T-cell (primary cell): ENCODE measurements at regions not wholly inside any gene's neighbourhood (a gene's known extent, or its start where the extent isn't known, plus 50 kb on each side); places are given as distances from the start of the nearest gene placed in this dataset.

Experiments
- ATAC-seq, 4 experiments: fragments of 200-7000 bp in 3 of 4; fragments of 150-1000 bp in 1 of 4; cut with Tn5 transposase; replicated peaks in 1 of 4; 1 replicate in 3 of 4; 2 replicates in 1 of 4; pipeline ENCODE4 v1.10.0; 2021; ENCODE audit warnings: moderate library complexity in 3 of 4, mild to moderate bottlenecking in 2 of 4, moderate number of reproducible peaks in 1 of 4
- CTCF ChIA-PET, 2 donors: fragments of 300-600 bp; sonication (Branson Sonifier 250); formaldehyde crosslinking; loops; one replicate each; lab custom pipeline; 2022; ENCODE audit warnings: antibody characterized with exemption in 2 of 2; lab: Charles Lee
- POLR2A ChIA-PET, 2 donors: fragments of 300-600 bp; sonication (Branson Sonifier 250); formaldehyde crosslinking; loops; one replicate each; lab custom pipeline; 2022; ENCODE audit warnings: antibody characterized with exemption in 2 of 2; lab: Charles Lee
- DNase-seq, 35 experiments: peaks; one replicate each; pipeline versions ENCODE4 v3.0.0 to v3.0.0-alpha.2; 2013 to 2023
- H3K27ac ChIP-seq: one replicate; pipeline ENCODE4 v1.5.1; 2013; ENCODE audit warnings: low read length
- H3K27me3 ChIP-seq, 2 experiments: replicated peaks in 1 of 2; 1 replicate in 1 of 2; 2 replicates in 1 of 2; pipeline versions ENCODE4 v1.6.1 to v1.7.0; 2013; ENCODE audit warnings: low read length in 1 of 2, mixed read lengths in 1 of 2; ENCODE audit not compliant: control insufficient read depth in 2 of 2, insufficient read depth in 2 of 2; ENCODE audit errors: extremely low read depth in 1 of 2
- H3K36me3 ChIP-seq, 2 donors: 1 replicate in 1 of 2; 2 replicates in 1 of 2; pipeline versions ENCODE4 v1.6.1 to v1.7.0; 2013; ENCODE audit warnings: low read length in 1 of 2; ENCODE audit not compliant: control insufficient read depth in 2 of 2, insufficient read depth in 1 of 2; ENCODE audit errors: extremely low read depth in 1 of 2
- H3K4me1 ChIP-seq, 2 experiments: 1 replicate in 1 of 2; 2 replicates in 1 of 2; pipeline versions ENCODE4 v1.6.1 to v1.7.0; 2013; ENCODE audit warnings: low read length in 2 of 2, mixed read lengths in 1 of 2; ENCODE audit not compliant: insufficient read depth in 2 of 2, control insufficient read depth in 1 of 2; ENCODE audit errors: extremely low read depth in 1 of 2
- H3K4me3 ChIP-seq, 2 donors: 1 replicate in 1 of 2; 2 replicates in 1 of 2; pipeline versions ENCODE4 v1.5.1 to v1.7.0; 2013; ENCODE audit warnings: mild to moderate bottlenecking in 2 of 2, low read length in 1 of 2, moderate library complexity in 1 of 2; ENCODE audit not compliant: control insufficient read depth in 1 of 2; ENCODE audit errors: extremely low read depth in 1 of 2
- H3K9me3 ChIP-seq: 2 replicates; pipeline ENCODE4 v1.7.0; 2013
- H3K27ac Mint-ChIP-seq, 2 donors: one replicate each; pipeline ENCODE4 v1.8.0; 2020 to 2021; ENCODE audit warnings: mild to moderate bottlenecking in 2 of 2, mixed read lengths in 2 of 2
- H3K27me3 Mint-ChIP-seq, 2 donors: one replicate each; pipeline ENCODE4 v1.8.0; 2021 to 2022; ENCODE audit warnings: mixed read lengths in 2 of 2
- H3K36me3 Mint-ChIP-seq: one replicate; pipeline ENCODE4 v1.8.0; 2021; ENCODE audit warnings: mixed read lengths
- H3K4me1 Mint-ChIP-seq, 3 donors: one replicate each; pipeline ENCODE4 v1.8.0; 2020 to 2022; ENCODE audit warnings: mixed read lengths in 3 of 3, mild to moderate bottlenecking in 1 of 3
- H3K4me3 Mint-ChIP-seq, 3 donors: one replicate each; pipeline ENCODE4 v1.8.0; 2020 to 2022; ENCODE audit warnings: mild to moderate bottlenecking in 3 of 3, mixed read lengths in 3 of 3, moderate library complexity in 3 of 3
- H3K9me3 Mint-ChIP-seq, 3 donors: one replicate each; pipeline ENCODE4 v1.8.0; 2020 to 2022; ENCODE audit warnings: mixed read lengths in 3 of 3
- WGBS: methylation state at CpG from one replicate; pipeline ENCODE4 v1.1.5; 2013; ENCODE audit warnings: missing lambda C conversion rate; ENCODE audit not compliant: insufficient coverage; 5-methylcytosine and 5-hydroxymethylcytosine counted together

GRCh38 chr17:70752966-70753467 is 583.7 kb downstream of the KCNJ2 start:
- ATAC-seq (no peak), DNase-seq (no peak)
- peaks cover 0 to 2% (median 2%) of the 10 kb centered on the region in 3 donors for H3K9me3 Mint-ChIP-seq
- H3K27ac Mint-ChIP-seq, result no peak overlapping the region
- Histone ChIP-seq H3K27me3 (no peaks in the 10 kb centered on the region), H3K4me3 (no peak overlapping the region), H3K27ac (no peak overlapping the region), H3K9me3 (no peaks in the 10 kb centered on the region), H3K4me1 (no peaks in the 10 kb centered on the region), H3K36me3 (no peaks in the 10 kb centered on the region)
- ChIA-PET POLR2A (no interaction called here), CTCF (no interaction called here)
- H3K4me3 Mint-ChIP-seq, result no peak overlapping the region
- WGBS, result 100% methylated on average over 1 of the region's 1 CpG
- H3K4me1 Mint-ChIP-seq, result no peaks in the 10 kb centered on the region
- no peaks in the 10 kb centered on the region for H3K27me3 Mint-ChIP-seq
- H3K36me3 Mint-ChIP-seq, result no peaks in the 10 kb centered on the region

DNA sequence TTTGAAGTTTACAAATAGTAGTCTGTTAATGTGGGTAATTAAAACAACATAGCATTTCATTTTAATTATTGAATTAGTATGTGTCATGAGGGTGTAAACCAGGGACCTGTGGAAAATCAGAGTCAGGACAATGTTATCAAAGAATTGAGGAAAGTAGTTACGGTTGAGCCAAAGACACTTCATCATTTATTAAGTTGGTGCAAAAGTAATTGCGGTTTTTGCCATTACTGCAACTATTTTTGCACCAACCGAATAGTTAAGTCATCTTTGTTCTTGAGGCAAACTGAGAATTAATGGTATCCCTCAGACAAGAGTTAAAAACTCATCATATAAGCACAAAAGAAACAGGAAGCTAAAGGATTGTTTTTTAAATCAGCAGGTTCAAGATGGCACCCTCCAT is 593.7 kb downstream of the KCNJ2 start:
- ATAC-seq, result no peak
- Histone ChIP-seq H3K27me3 (no peaks in the 10 kb centered on the region), H3K36me3 (no peaks in the 10 kb centered on the region), H3K4me3 (no peak overlapping the region), H3K9me3 (no peaks in the 10 kb centered on the region), H3K4me1 (no peaks in the 10 kb centered on the region), H3K27ac (no peak overlapping the region)
- ChIA-PET POLR2A (no interaction called here), CTCF (no interaction called here)
- Mint-ChIP-seq H3K27ac (no peak overlapping the region), H3K9me3 (no peaks in the 10 kb centered on the region), H3K27me3 (no peaks in the 10 kb centered on the region), H3K36me3 (no peaks in the 10 kb centered on the region), H3K4me1 (no peaks in the 10 kb centered on the region), H3K4me3 (no peak overlapping the region)
- no CpG with 5 or more reads among the region's 3 CpGs for WGBS
- DNase-seq, result no peak

DNA sequence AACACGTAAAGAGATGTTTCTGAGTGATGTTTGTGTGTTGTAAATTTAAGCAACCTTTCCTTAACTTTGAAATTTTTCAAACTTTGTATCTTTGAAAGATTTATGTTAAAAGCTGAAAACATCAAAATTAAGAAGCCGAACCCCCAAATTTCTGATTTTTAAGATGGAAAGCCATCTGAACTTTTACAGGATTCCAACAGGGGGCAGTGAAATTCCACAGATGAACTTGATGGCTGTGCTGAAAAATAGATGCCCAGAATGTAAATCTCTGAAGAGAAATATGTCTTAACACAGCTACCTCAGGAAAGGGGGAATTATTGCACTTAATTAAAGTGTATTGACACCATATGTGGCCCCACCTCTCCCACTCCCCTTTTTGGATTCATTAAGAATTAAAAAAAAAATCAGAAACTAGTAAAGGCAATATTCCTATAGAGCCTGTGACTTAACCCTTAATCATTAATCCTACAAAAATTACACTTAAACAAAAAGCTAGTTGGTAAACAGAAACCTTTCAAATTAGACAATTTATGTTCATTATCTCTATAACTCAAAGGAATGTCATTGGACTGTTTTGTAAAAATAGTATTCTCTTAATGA is 597.9 kb downstream of the KCNJ2 start:
- Histone ChIP-seq H3K27ac (no peak overlapping the region), H3K27me3 (no peaks in the 10 kb centered on the region), H3K4me3 (no peak overlapping the region), H3K9me3 (no peaks in the 10 kb centered on the region), H3K36me3 (no peaks in the 10 kb centered on the region), H3K4me1 (no peaks in the 10 kb centered on the region)
- 50% methylated on average over 1 of the region's 2 CpGs for WGBS
- no peak overlapping the region for H3K27ac Mint-ChIP-seq
- no peaks in the 10 kb centered on the region for H3K27me3 Mint-ChIP-seq
- POLR2A ChIA-PET, result no interaction called here
- no peak for ATAC-seq
- no peaks in the 10 kb centered on the region for H3K4me1 Mint-ChIP-seq
- no peak overlapping the region for H3K4me3 Mint-ChIP-seq
- DNase-seq, result no peak
- CTCF ChIA-PET, result no interaction called here
- no peaks in the 10 kb centered on the region for H3K36me3 Mint-ChIP-seq
- no peaks in the 10 kb centered on the region for H3K9me3 Mint-ChIP-seq

DNA sequence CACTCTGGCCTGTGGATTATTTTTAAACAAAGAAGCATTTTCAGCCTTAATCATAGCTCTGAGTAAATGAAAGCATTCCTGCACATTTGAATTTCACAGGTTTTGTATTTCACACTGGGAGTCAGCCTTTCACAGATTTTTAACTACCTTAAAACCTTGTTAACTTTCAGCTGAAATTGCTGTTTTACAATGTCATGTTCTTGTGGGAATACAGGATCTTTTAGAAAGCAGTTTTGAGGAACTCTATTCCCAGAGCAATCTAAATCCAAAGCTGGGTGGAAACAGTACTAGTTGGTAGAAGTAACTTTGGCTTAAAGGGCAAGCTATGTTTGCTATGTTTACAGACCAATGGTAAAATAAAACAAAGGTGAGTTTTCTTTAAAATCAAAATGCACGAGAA is 600.6 kb downstream of the KCNJ2 start:
- H3K4me1 ChIP-seq, result no peaks in the 10 kb centered on the region
- CTCF ChIA-PET, result no interaction called here
- no peak overlapping the region for H3K4me3 ChIP-seq
- no peaks in the 10 kb centered on the region for H3K9me3 ChIP-seq
- Mint-ChIP-seq H3K27me3 (no peaks in the 10 kb centered on the region), H3K4me1 (no peaks in the 10 kb centered on the region), H3K36me3 (no peaks in the 10 kb centered on the region), H3K9me3 (no peaks in the 10 kb centered on the region), H3K4me3 (no peak overlapping the region), H3K27ac (no peak overlapping the region)
- no peak for ATAC-seq
- no peak overlapping the region for H3K27ac ChIP-seq
- POLR2A ChIA-PET, result no interaction called here
- no peaks in the 10 kb centered on the region for H3K27me3 ChIP-seq
- no CpG with 5 or more reads among the region's 1 CpG for WGBS
- no peak for DNase-seq
- H3K36me3 ChIP-seq, result no peaks in the 10 kb centered on the region

GRCh38 chr17:70771804-70772386 is 602.6 kb downstream of the KCNJ2 start:
- Mint-ChIP-seq H3K4me1 (no peaks in the 10 kb centered on the region), H3K36me3 (no peaks in the 10 kb centered on the region), H3K9me3 (no peaks in the 10 kb centered on the region), H3K27me3 (no peaks in the 10 kb centered on the region), H3K4me3 (no peak overlapping the region), H3K27ac (no peak overlapping the region)
- Histone ChIP-seq H3K27me3 (no peaks in the 10 kb centered on the region), H3K27ac (no peak overlapping the region), H3K36me3 (no peaks in the 10 kb centered on the region), H3K4me1 (no peaks in the 10 kb centered on the region), H3K4me3 (no peak overlapping the region), H3K9me3 (no peaks in the 10 kb centered on the region)
- DNase-seq (no peak), ATAC-seq (no peak)
- CTCF ChIA-PET, result no interaction called here
- 79% methylated on average over 12 of the region's 14 CpGs for WGBS
- POLR2A ChIA-PET, result no interaction called here

GRCh38 chr17:70772761-70773160 is 603.4 kb downstream of the KCNJ2 start:
- Histone ChIP-seq H3K4me3 (no peak overlapping the region), H3K27ac (no peak overlapping the region), H3K9me3 (no peaks in the 10 kb centered on the region), H3K4me1 (no peaks in the 10 kb centered on the region), H3K36me3 (no peaks in the 10 kb centered on the region), H3K27me3 (no peaks in the 10 kb centered on the region)
- ChIA-PET POLR2A (no interaction called here), CTCF (no interaction called here)
- no peak for DNase-seq
- H3K36me3 Mint-ChIP-seq, result no peaks in the 10 kb centered on the region
- no peaks in the 10 kb centered on the region for H3K27me3 Mint-ChIP-seq
- H3K27ac Mint-ChIP-seq, result no peak overlapping the region
- no peaks in the 10 kb centered on the region for H3K9me3 Mint-ChIP-seq
- no peak overlapping the region for H3K4me3 Mint-ChIP-seq
- no peak for ATAC-seq
- H3K4me1 Mint-ChIP-seq, result no peaks in the 10 kb centered on the region
- no CpG with 5 or more reads among the region's 7 CpGs for WGBS
